Astrocyte of the spinal cord (primary cell): ENCODE measurements at regions not wholly inside any gene's neighbourhood (a gene's known extent, or its start where the extent isn't known, plus 50 kb on each side); places are given as distances from the start of the nearest gene placed in this dataset.
A peak's percentile ranks its signal among the peaks of the same experiment; 100 is the strongest.

ENCODE experiments used
- DNase-seq: peaks from one replicate; pipeline ENCODE4 v3.0.0; 2011; ENCODE audit warnings: low read depth, low spot score
- H3K4me3 ChIP-seq: 2 replicates; pipeline ENCODE4 v1.5.1; 2011; ENCODE audit warnings: low read depth, mild to moderate bottlenecking, low read length, moderate library complexity
- CTCF ChIP-seq: IDR thresholded peaks from 2 replicates; pipeline ENCODE4 v1.5.1; 2012; ENCODE audit warnings: low read depth, mild to moderate bottlenecking, low read length, inconsistent platforms
- in situ Hi-C: cut with HindIII; loops from 2 replicates; pipeline ENCODE4 v1.10.0; 2017; ENCODE audit warnings: low sequenced_read_pairs

DNA sequence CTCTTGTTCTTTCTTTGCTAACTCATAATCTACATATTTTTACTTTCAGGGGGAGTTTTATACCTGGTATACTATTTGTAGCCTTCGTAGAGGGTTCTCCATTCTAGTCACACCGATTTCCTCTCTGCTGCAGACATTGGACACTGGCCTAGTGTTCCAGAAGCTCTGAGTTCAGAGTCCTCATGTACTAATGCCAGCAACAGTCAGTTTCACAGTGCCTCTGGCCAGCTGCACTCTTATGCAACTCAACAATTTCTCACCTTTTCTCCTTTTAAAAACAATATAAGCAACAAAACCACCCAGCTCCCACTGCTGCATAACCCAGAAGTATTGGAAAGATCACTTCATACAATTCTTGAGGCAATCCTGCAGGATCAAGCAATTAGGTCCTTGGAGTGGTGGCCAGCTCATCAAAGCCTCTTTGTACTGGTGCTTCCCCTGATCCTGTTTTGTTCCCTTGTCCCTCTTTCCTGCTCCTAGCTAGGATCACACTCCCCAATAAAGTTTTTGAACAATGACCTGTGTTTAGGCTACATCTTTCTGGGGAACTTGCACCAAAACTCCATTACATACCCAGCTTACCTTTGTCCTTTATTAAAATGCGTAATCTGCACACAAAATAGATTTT, 98.1 kb upstream of the TUT7 start:
- no peak overlapping the region for H3K4me3 ChIP-seq
- TF ChIP-seq CTCF, result no peak
- no peak for DNase-seq
- in situ Hi-C loops, result no loop called here

- no peak for DNase-seq
- TF ChIP-seq CTCF, result no peak
- H3K4me3 ChIP-seq, result no peak overlapping the region
- in situ Hi-C loops, result no loop called here
These were observed 95.0 kb upstream of the TUT7 start for GRCh38 chr9:86449246-86449645.

DNA sequence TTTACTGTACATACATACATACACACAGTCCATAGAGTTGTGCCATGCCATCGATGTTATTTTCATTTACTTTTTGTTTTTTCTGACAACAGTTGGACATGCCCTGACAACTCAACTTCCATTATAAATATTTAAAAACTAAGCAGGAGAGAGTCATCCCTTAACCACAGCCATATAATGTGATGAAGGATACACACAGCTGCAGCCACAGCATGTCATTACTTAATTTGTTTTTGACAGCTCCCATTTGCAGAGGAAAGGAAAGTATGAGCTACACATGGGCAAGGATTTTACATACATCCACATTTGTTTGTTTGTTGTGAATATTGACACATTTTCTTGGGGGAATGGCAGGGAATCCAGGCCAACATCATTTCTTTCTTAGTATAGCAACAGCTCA, 91.5 kb upstream of the TUT7 start:
- in situ Hi-C loops, result no loop called here
- peak; percentile 14 for DNase-seq
- H3K4me3 ChIP-seq, result no peak overlapping the region
- TF ChIP-seq CTCF, result no peak

DNA sequence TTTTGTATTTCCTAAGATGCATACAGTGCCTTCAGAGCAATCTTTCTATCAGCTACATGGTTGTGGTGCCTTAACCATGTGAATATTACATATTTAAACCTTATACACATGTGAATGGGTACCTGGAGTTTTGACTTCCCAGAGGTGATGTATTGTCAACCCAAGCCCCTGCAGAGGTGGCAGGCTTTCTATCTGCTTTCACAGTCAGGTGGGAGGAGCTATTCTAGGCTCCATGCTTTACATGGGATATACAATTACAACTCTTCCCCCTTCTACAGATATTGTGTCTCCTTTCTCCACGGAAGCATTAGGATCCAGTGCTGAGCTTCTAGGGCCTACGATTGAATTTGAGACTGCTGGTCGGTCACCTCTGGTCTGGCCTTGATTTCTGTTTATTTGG, 89.8 kb upstream of the TUT7 start:
- no peak for DNase-seq
- in situ Hi-C loops, result no loop called here
- TF ChIP-seq CTCF, result no peak
- H3K4me3 ChIP-seq, result no peak overlapping the region

DNA sequence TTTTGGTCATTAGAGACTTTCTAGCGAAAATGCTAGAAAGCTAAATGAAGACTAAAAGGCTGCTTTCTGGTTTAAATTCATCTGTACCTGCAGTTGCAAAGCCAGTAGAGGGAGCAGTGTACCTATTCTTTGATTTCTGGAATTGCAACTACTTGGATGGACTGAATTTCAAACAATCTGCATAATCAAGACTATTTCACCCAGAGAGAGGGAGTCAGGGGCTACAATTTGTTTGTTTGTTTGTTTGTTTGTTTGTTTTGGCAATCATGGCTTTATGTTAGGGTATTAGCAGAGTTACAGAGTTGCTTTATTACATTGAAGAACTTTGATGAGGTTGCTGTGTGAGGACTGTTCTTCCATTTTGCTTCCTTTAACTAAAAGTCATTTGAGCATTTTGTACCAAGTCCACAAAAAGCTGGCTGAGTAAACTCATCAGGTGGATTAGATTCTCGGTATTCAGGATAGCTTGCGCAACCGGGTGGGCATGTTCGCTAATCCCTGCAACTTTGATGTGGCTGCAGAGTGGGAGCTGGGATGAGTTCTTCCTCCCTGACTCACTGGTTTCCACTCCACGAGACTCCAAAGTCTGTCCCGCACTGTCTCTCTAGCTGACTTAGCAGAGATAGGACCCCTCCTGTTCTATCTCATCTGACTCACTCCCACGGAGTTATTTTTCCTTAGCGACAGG, 80.0 kb upstream of the TUT7 start:
- in situ Hi-C loops, result no loop called here
- H3K4me3 ChIP-seq, result peak overlapping the region; percentile 8
- peak; percentile 77 for TF ChIP-seq CTCF
- DNase-seq, result peak; percentile 81

GRCh38 chr9:86424251-86424891, 70.2 kb upstream of the TUT7 start:
- in situ Hi-C loops, result no loop called here
- no peak for TF ChIP-seq CTCF
- no peak overlapping the region for H3K4me3 ChIP-seq
- peak; percentile 4 for DNase-seq
